NCI-H2107 (cell line): ENCODE measurements at regions not wholly inside any gene's neighbourhood (a gene's known extent, or its start where the extent isn't known, plus 50 kb on each side); places are given as distances from the start of the nearest gene placed in this dataset.

Experiments used
- DNase-seq: peaks from one replicate; lab custom pipeline; 2025; lab: John Stamatoyannopoulos, UW

DNA sequence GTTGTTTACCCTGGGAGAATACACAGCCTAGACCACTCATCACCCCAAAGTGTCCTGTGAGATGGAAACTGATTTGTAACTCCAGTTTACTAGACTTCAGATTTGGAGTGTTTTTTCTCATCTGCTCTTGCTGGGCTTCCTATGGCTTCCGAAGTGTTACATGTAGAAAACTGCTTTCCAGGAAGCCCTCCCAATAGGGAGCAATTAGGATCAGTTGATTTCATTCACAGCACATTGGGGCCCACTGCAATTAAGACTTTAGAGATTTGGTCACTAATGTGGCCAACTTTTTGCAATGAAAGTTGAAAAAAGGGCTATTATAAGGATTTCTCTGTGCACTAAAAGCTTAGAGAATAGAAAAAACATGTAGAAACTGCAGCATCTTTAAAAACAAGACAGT is 656.6 kb upstream of the CHAC2 start:
- DNase-seq = no peak

DNA sequence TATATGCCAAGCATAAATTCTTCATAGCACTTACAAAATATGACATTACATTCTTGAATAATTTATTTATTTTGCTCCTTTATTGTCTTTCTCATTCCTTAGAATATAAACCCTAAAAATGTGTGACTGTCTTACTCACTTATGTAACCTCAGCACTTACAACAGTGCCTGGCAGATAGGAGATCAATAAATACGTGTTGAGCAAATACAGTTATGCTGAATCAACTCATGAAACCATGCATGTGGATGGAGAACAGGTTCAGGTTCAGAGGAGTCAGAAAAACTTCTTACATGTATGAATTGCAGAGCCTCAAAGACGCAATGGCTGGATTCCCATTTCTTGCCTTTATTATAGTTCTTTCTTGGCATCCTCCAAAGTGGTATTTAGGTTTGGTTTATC is 659.4 kb upstream of the CHAC2 start:
- DNase-seq = no peak

DNA sequence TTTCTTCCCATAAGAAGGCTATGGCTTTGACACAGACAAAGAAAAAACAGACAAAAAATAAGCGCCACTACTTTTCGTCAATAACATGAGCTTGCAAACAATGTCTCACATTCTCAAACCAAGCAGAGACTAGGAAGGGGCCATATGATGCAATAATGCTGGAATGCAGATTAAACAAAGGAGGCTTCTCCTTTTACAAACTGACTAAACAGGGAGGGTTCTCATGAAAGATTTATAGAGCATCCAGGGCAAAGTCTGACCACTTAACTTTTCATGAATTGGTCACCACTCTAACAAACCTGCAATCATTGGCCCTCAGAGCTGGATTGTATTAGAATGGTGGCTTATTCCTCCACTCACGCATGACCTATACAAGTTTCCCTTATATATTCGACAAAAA is 663.3 kb upstream of the CHAC2 start:
- no peak for DNase-seq

DNA sequence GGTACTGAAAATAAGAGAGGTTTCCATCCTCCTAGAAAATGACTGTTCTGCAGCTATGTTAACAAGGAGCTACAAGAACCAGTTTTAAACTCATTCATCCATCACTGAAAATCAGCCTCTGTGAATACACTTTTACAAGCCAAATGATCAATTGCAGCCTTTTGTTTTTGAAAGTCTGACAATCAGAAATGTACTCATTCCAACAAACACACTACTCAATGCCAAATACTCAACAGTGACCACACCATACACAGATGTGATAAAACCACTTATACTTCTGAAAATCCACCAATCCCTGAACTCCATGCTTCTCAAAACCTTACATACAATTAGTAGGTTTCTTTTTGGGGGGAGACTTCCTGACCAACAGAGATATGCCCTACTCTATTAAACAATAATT is 663.9 kb upstream of the CHAC2 start:
- DNase-seq = no peak

DNA sequence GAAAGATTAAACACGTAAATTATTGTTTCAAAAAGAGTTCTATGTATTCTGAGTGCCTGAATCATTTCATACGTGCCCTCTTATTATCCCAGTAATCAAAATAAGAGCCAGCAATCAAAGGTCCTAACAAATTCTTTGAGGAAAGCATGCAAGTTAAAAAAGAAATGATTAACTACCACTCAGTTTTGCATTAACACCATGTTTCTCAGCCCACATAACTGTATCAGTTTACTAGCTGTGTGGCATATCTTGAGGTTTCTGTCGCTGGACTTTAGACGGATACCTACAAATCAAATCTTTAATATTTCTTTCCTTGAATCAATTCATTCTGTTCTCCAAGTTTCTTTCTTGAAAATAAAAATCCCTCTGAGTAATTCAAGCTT is 668.9 kb upstream of the CHAC2 start:
- no peak for DNase-seq

DNA sequence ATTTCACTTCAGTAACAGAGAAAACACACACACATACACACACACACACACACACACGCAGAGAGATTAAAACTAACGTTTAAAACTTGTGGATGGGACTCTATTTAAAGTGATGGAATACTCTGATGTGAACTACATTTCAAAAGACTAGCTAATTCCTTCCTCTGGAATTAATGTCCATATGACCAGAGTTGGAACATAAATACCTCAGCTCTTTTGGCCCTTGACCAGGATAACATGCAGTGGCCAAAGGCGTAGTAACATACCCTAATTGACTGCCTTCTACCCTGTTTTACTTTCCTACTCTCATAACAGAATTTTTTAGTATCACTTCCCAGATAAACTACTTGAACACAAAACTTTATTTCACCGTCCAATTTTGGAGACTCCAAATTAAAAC is 671.3 kb upstream of the CHAC2 start:
- no peak for DNase-seq

DNA sequence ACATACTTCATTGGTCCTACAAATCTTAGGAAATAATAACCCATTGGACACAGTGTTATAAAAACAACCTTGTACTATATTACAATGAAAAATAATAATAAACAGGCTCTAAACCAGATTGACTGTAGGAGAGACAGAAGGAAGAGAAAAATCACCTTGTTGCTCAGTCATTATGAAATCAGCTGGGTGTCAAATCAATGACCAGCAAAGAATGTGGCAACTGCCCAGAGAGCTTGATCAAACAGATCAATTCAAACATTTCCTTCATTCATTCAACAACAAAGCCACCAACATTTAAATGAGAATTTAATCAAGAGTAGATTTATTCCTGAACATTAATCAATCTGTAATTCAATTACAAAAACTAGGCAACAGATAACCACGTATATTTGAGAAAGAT is 671.9 kb upstream of the CHAC2 start:
- DNase-seq = no peak

DNA sequence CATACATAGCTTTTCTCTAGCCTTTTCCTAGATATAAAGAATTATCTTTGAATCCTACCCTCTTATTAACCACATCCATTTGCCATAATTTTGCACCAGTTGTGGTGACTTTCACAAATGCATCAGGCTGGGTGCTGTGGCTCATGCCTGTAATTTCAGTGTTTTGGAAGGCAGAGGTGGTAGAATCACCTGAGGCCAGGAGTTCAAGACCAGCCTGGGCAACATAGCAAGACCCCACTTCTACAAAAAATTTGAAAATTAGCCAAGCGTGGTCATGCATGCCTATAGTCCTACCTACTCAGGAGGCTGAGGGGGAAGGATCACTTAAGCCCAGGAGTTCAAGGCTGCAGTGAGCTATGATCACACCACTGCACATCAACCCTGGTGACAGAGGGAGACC is 672.4 kb upstream of the CHAC2 start:
- DNase-seq = no peak

DNA sequence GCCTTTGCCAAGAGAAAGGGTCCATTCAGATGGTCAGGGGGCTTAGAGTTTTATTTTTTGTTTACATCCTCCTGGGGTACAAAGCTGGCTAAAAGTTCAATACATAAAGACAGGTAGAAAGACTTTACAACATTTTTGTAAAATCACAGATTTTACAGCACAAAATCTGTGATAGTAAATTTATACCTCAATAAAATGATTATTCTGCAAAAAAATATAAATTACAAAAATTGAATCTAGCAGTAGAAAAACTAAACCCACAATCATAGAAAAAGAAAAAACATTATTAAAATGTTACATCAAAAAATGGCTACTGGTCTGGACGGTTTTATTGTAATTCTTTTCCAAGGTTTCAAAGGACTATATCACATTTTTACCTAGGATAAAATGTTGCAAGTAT is 674.2 kb upstream of the CHAC2 start:
- no peak for DNase-seq

DNA sequence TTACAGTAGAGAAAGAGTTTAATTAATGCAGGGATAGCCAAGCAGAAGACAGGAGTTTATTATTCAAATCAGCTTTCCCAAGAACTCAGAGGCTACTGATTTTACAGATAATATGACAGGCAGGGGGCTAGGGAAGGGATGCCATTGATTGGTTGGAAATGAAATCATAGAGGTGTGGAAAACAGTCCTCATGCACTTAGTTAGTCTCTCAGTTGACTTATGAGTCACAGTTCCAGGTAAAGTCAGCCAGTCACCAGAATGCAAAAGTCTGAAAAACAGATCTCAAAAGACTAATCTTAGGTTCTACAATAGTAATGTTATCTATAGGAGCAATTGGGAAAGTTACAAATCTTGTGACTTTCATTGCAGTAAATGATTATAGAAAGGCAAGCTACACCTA is 676.4 kb upstream of the CHAC2 start:
- DNase-seq = no peak

DNA sequence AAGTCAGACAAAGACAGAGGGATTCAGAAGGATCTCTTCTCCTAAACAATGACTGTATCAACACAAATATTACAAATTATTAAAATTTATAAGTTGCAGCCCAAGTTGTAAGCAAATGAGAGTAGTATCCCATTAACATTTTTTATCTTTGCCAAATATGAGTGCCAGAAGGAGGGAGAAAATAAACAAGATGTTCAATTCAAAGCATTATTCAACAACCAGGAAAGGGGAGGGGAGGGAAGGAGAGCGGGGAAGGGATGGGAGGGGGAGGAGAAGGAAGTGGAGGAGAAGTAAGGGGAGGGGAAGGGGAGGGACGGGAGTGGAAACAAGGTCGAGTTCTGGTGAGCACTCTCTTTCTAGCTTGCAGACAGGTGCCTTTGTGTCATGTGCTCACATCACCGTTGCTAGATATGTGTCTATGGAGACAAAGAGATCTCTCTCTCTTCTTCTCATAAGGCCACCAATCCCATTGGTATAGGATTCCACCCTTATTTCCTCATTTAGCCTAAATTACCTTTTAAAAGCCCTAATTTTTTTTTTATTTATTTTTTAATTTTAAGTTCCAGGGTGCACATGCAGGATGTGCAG is 679.6 kb upstream of the CHAC2 start:
- no peak for DNase-seq

DNA sequence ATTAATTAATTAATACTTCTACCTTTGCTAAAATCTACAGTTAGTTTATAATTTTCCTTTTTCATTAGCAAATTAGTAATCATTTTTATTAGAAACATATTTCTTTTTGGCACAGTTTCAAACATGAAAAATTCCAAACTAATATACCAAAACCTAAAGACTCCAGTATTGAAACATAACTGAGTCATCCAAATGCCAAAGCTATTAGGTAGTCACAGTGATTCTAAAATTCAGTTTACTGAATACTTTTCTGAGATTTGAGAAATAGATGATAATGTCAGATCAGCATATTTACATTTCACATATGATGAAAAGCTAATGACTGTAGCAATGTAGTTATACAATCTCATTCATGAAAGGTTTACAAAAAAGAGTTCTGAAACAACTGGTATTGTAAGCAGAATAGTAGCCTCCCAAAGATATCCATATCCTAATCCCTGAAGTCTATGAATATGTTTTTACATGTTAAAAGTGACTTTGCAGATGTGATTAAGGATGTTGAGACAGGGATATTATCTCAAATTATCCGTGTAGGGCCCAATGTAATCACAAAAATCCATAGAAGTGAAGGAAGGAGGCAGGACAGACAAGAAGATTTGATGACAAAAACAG is 680.2 kb upstream of the CHAC2 start:
- no peak for DNase-seq

DNA sequence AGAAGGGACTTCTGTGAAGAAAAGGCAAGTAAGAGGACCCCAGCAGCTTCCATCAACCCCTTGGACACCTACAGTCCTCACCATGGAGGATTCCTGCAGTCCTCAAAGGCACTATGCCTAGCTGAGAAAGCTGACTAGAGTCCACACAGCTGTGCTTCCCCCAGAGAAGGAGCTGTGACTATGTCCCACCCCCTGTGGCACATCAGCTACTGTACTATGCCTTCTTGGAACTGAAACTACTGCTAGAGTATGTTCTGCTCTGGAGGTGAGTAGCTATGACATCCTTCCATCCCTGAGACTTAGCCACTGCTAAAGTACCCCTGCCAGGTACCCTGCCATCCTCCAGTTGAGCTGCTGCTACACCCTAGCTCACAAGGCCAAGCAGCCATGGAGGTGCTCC is 690.2 kb upstream of the CHAC2 start:
- DNase-seq = no peak

DNA sequence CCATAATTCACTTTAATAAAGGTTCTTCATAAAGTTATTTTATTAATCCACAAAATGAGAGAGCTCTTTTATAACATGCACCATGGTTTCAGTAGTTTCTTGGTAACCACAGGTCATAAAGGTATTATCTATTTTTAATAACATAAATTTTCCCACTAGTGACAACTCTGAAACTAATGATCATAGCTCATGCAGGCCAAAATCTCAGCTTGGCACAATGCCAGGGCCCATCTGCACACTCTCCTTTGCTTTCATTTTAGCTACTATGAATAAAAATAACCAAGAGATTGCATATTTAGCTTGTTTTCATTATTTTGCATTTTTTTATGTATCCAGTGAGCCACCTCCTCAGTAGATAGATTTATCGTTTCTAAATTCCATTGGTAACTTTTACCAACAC is 691.8 kb upstream of the CHAC2 start:
- DNase-seq = no peak

DNA sequence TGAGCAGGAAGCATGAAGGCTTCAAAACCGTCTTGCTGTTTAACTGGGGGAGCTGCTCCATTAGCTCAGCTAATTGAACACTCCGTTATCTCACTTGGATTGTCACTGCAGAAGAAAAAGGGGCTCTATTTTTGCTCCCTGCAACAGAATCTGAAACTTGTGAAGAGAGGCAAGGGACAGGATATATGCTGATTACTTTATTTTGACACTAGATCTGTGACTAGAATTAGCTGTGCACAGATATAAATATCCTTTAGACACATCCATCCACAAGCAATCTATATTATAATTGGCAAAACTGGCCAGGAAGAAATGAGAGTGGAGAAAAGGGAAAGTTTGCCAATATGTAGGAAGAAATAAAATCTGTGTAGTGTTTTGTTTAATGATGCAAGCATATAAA is 700.1 kb upstream of the CHAC2 start:
- DNase-seq = no peak

DNA sequence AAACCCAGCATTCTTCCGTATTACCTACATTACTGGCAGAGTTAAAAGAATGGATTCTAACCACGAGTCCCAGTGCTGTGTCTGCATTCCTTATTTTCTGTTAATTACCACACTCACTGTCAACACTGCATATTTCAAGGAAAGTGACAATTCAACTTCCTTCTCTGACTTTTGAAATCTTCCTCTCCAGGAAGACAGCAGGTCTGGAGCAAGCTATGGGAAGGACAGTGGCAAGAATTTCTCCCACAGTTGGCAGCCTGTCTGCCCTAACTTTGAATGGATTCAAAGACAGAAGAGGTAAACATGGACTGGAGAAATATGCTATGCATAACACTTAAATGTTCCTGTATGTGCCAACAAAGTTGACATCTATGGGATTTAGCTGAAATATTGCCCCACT is 700.5 kb upstream of the CHAC2 start:
- DNase-seq = no peak

DNA sequence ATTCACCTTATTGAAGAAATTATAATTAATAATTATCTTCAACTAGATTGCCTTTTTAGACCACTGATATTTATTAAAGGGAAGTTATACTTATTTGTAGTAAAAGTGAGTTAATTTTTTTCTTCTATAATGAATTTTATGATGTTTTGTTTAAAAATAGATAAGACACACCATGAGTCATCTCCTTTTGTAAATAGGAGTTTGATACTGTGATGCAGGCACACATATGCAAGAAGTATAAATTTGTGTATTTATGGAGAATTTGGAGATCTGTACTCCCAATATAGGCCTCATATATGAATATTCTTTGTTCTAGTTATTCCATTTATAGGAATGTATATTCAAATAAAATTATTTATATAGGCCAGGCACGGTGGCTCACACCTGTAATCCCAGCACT is 703.5 kb upstream of the CHAC2 start:
- no peak for DNase-seq

DNA sequence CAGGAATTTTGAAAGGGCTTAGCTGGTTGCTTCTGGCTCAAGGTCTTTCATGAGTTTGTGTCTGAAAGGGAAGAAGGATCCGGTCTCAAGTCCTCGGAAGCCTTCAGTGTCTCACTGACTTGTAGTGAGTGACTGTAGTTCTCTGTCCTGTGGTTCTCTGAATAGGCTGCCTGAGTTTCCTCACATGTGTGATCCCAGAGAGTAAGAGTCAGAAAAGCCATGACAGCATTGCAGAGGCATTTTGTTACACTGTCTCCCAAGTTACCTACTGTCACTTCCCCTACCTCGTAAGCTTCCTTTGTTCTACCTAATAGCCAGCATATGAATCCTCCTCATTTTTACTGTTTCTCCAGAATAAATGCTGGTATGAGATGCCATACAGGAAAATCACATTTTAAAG is 709.1 kb upstream of the CHAC2 start:
- DNase-seq = no peak

DNA sequence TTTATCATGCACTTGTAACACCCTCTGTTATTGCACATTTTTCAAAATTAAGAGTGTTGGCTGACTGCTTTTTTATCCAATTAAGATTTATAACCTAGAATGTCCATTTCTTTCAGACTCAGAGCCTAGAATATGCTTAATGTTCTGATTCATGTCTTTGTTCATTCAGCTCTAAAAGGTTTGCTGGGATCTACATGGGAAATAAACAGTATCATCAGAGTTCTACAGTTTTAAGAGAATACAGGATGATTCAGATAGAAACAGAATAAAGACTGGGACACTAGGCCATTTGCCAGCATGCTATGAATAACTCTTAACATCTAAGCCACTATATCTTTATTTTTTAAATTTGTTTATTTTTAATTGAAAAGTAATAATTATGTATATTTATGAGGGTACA is 713.7 kb upstream of the CHAC2 start:
- DNase-seq = no peak

DNA sequence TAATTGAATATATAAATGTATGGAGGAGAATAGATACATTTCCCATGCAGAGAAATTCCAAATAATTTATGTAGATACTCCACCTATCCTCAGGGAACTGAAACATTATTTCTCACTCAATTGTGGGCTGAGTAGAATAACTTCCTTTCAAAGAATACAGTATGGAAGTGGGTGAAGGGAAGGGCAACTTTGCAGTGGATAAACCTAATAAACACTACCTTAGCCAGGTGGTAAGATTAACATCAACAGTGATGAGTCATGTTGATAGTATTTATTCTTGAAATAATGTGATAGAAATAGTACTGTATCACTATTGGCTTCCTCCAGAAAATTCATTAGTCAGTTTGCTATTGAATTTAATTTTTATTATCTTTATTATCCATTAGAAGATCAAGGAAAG is 716.4 kb upstream of the CHAC2 start:
- DNase-seq = no peak

DNA sequence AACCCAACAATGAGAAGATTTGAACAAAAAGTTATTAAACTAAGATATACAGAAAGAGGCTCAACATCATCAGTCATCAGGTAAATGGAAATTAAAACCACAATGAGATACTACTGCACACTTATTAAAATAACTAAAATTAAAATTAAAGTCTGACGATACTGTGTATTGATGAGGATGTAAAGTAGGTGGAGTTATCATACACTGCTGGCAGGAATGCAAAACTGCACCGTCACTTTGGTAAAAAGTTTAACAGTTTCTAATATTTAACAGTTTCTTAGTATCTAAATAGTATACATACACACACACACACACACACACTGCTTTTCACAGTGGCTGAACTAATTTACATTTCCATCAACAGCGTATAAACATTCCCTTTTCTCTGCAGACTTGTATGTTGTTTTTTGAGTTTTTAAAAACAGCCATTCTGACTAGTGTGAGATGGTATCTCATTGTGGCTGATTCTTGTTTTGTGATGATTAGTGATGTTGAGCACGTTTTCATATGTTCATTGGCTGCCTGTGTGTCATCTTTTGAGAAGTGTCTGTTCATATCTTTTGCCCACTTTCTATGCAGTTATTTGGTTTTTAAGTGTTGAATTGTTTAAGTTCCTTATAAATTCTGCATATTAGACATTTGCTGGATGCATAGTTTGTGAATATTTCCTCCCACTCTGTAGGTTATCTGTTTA is 726.9 kb upstream of the CHAC2 start:
- no peak for DNase-seq

DNA sequence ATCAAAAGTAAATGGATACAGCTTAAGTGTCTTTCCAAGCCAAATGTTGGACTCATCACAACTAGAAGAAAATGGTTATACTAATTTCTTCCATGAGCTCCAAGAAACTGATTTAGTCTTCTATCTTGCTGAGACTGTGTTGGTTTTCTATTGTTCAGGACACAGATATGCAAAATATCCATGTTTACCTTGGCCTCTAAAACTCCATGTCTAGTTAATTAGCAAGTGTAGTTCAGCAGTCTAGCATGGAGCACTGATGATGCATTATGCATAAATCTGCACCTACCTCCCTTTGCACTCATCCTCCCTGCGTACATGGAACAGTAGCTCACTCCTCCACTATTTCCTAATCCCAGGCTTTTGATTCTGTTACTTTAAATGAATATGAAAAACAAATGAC is 731.4 kb upstream of the CHAC2 start:
- no peak for DNase-seq

DNA sequence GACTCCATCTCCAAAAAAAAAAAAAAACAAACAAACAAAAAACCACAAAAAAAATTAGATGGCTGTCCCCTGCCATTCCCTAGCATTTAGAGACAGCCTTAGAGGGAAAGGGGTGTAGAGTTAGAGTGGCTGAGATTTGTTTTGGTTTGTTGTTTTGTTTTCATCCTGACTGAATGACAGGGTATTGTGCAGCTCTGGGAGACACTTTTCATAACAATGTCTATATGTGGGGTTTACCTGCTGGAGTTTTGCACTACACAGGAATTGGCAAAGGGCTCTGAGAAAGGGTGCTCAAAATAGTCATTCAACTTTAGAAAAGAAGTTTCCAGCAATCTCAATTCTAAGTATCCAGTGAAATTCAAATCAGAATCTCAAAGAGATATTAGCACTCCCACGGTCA is 732.5 kb upstream of the CHAC2 start:
- DNase-seq = no peak

DNA sequence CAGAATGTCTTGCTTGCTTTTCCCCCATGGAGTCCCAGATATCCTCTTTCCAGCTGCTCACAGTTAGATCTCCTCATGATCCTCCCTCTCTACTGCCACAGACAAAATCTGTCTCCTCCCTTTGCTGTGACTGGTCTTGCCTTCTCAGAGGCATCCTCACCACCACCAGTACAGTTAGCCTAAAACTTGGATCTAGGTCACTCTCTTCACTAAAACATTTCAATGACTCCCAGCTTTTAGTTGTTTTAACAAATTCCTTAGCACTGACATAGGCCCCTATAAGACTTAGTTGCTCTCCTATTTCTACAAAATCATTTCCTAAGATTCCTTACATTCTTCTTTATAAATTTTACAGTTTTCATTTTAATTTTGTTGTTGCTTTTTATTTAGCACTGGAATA is 734.2 kb upstream of the CHAC2 start:
- no peak for DNase-seq
